Activated B cell treated with CpG ODN at 0.5 μM for 24 hours (primary cell): ENCODE measurements at regions not wholly inside any gene's neighbourhood (a gene's known extent, or its start where the extent isn't known, plus 50 kb on each side); places are given as distances from the start of the nearest gene placed in this dataset.

Source experiments
- ATAC-seq: fragments of 200-7000 bp; cut with Tn5 transposase; one replicate; pipeline ENCODE4 v1.10.0; 2021; ENCODE audit warnings: low read depth, mild to moderate bottlenecking, moderate library complexity
- CTCF ChIA-PET: fragments of 350-600 bp; sonication (Branson Sonifier 250); formaldehyde crosslinking; loops from one replicate; lab custom pipeline; 2021; ENCODE audit warnings: antibody characterized with exemption; lab: Charles Lee
- POLR2A ChIA-PET: fragments of 350-600 bp; sonication (Branson Sonifier 250); formaldehyde crosslinking; loops from one replicate; lab custom pipeline; 2021; ENCODE audit warnings: antibody characterized with exemption; lab: Charles Lee
- DNase-seq: peaks from one replicate; pipeline ENCODE4 v3.0.0; 2022
- H3K27ac Mint-ChIP-seq: one replicate; pipeline ENCODE4 v1.8.0; 2020; ENCODE audit warnings: mixed read lengths
- H3K27me3 Mint-ChIP-seq: one replicate; pipeline ENCODE4 v1.8.0; 2021; ENCODE audit warnings: mixed read lengths
- H3K36me3 Mint-ChIP-seq: one replicate; pipeline ENCODE4 v1.8.0; 2021; ENCODE audit warnings: low read depth, mixed read lengths
- H3K4me1 Mint-ChIP-seq: one replicate; pipeline ENCODE4 v1.8.0; 2021; ENCODE audit warnings: mixed read lengths
- H3K4me3 Mint-ChIP-seq: one replicate; pipeline ENCODE4 v1.8.0; 2020; ENCODE audit warnings: mild to moderate bottlenecking, mixed read lengths
- H3K9me3 Mint-ChIP-seq: one replicate; pipeline ENCODE4 v1.8.0; 2020; ENCODE audit warnings: mixed read lengths
- CTCF ChIP-seq: fragments of 200-600 bp; IDR thresholded peaks from one replicate; pipeline ENCODE4 v1.8.0; 2022; ENCODE audit warnings: antibody characterized with exemption, mild to moderate bottlenecking
- intact Hi-C: fragments of 100-400 bp; cut with micrococcal nuclease; formaldehyde crosslinking; loops from one replicate; pipeline ENCODE4 v1.15.1; 2024

GRCh38 chr2:234425639-234426603 lies 71.0 kb downstream of the ARL4C start:
- H3K27ac Mint-ChIP-seq = peak overlapping the region; percentile 82
- no peaks in the 10 kb centered on the region for H3K9me3 Mint-ChIP-seq
- peak overlapping the region; percentile 68 for H3K4me3 Mint-ChIP-seq
- DNase-seq (peak; percentile 62), ATAC-seq (peak; percentile 92)
- TF ChIP-seq CTCF = no peak
- intact Hi-C loops = loop anchor here (1.0 to 5.0 kb wide), 8 partner anchors 12 to 289 kb away; no protein-coding TSS in a partner anchor
- no peaks in the 10 kb centered on the region for H3K27me3 Mint-ChIP-seq
- no peaks in the 10 kb centered on the region for H3K36me3 Mint-ChIP-seq
- ChIA-PET POLR2A (interaction anchor here (0.7 to 4.4 kb wide), 17 partner anchors 9 to 260 kb away, joined by 3 to 64 read pairs (median 8); partner anchors contain the start of gene ARL4C), CTCF (interaction anchor here (1.0 to 1.9 kb wide), 5 partner anchors 21 to 261 kb away, joined by 3 to 14 read pairs (median 7); partner anchors contain the start of gene ARL4C)
- peaks cover 83% of the 10 kb centered on the region for H3K4me1 Mint-ChIP-seq

- Mint-ChIP-seq H3K27me3 (no peaks in the 10 kb centered on the region), H3K4me1 (peaks cover 84% of the 10 kb centered on the region), H3K27ac (no peak overlapping the region), H3K9me3 (no peaks in the 10 kb centered on the region), H3K36me3 (no peaks in the 10 kb centered on the region), H3K4me3 (no peak overlapping the region)
- ChIA-PET CTCF (interaction anchor here (1.1 kb wide), 1 partner anchor 138 kb away, joined by 3 read pairs; no protein-coding TSS in a partner anchor), POLR2A (interaction anchor here (1.7 to 4.4 kb wide), 3 partner anchors 12 to 59 kb away, joined by 4 to 64 read pairs (median 30); no protein-coding TSS in a partner anchor)
- ATAC-seq (no peak), DNase-seq (no peak)
- TF ChIP-seq CTCF = no peak
- intact Hi-C loops = no loop called here
Observed at GRCh38 chr2:234423884-234424283, 73.0 kb downstream of the ARL4C start.

- ATAC-seq (no peak), DNase-seq (no peak)
- ChIA-PET POLR2A (interaction anchor here (0.9 to 1.7 kb wide), 8 partner anchors 9 to 73 kb away, joined by 3 to 10 read pairs (median 4); partner anchors contain the start of gene ARL4C), CTCF (interaction anchor here (1.0 to 1.5 kb wide), 3 partner anchors 24 to 288 kb away, joined by 3 to 5 read pairs (median 4); partner anchors contain the start of gene ARL4C)
- no peaks in the 10 kb centered on the region for H3K36me3 Mint-ChIP-seq
- intact Hi-C loops = no loop called here
- no peak overlapping the region for H3K4me3 Mint-ChIP-seq
- peaks cover 75% of the 10 kb centered on the region for H3K4me1 Mint-ChIP-seq
- peaks cover 6% of the 10 kb centered on the region for H3K9me3 Mint-ChIP-seq
- no peak for TF ChIP-seq CTCF
- H3K27me3 Mint-ChIP-seq = no peaks in the 10 kb centered on the region
- peak overlapping the region; percentile 27 for H3K27ac Mint-ChIP-seq
Observed at GRCh38 chr2:234422981-234423431, 73.9 kb downstream of the ARL4C start.

GRCh38 chr2:234422273-234422732 lies 74.6 kb downstream of the ARL4C start:
- peaks cover 68% of the 10 kb centered on the region for H3K4me1 Mint-ChIP-seq
- no peak for DNase-seq
- H3K4me3 Mint-ChIP-seq = no peak overlapping the region

More at GRCh38 chr2:234422273-234422732, 74.6 kb downstream of the ARL4C start:
- CTCF ChIA-PET = interaction anchor here (1.0 to 1.5 kb wide), 3 partner anchors 24 to 287 kb away, joined by 3 to 5 read pairs (median 4); partner anchors contain the start of gene ARL4C
- POLR2A ChIA-PET = interaction anchor here (0.7 to 2.0 kb wide), 9 partner anchors 10 to 74 kb away, joined by 3 to 10 read pairs (median 4); partner anchors contain the start of gene ARL4C
- Mint-ChIP-seq H3K27ac (peak overlapping the region; percentile 43), H3K36me3 (no peaks in the 10 kb centered on the region), H3K27me3 (no peaks in the 10 kb centered on the region), H3K9me3 (peaks cover 6% of the 10 kb centered on the region)
- TF ChIP-seq CTCF = no peak
- intact Hi-C loops = no loop called here
- no peak for ATAC-seq
